ENCODE measurements at regions not wholly inside any gene's neighbourhood (a gene's known extent, or its start where the extent isn't known, plus 50 kb on each side); places are given as distances from the start of the nearest gene placed in this dataset.

DNA sequence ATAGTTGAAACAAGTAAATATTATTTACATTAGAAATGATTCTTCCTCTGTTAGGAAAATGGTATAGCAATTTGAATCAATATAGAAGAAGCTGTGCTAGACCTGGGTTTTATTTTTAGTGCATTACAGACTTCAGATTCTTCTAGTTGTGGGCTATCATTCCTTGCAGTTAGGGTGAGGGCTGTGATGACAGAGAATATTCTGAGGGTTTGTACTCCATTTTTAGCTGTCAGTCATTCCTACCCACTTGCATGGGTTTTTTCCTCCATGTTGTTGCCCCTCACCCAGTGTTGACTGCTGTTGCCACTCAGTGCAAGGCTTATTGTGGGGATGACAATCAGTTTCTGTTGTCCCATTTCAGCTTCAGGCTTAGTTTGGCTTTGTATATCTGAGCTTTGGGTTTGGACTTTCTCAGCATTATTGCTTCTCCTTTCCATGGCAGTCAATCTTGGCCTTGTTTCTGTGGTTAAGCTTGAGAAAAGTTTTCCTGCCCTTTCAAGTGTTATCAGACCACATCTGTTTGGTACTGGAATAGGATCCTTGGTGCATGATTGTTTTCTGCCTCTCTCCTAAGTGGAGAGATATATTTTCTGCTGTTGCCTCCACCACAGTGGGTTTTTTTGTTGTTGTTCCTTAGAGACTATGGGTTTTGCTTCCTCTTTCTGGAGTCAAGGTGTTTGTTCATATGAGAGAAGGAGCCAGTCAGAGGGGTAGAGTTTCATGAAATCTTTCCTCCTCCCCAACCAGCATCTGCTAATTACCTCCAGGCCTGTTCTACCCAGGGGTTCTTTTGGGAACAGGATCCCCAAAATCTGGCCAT lies 312.7 kb upstream of the CWC22 start:
- Mint-ChIP-seq H3K36me3 (ENCODE audit: low read depth) (no peaks in the 10 kb centered on the region), H3K9me3 (ENCODE audit: low read depth) (no peaks in the 10 kb centered on the region), H3K4me3 (no peak overlapping the region), H3K27me3 (no peaks in the 10 kb centered on the region), H3K27ac (no peak overlapping the region), H3K4me1 (no peaks in the 10 kb centered on the region)
- DNase-seq (no peak), ATAC-seq (no peak)
- intact Hi-C loops (cut with DNase I, micrococcal nuclease): no loop called here
- ChIA-PET POLR2A (no interaction called here), CTCF (no interaction called here)

- Mint-ChIP-seq H3K27ac (no peak overlapping the region), H3K27me3 (no peaks in the 10 kb centered on the region), H3K4me1 (no peaks in the 10 kb centered on the region), H3K9me3 (ENCODE audit: low read depth) (no peaks in the 10 kb centered on the region), H3K4me3 (no peak overlapping the region), H3K36me3 (ENCODE audit: low read depth) (no peaks in the 10 kb centered on the region)
- ChIA-PET CTCF (interaction anchor here (0.7 kb wide), 1 partner anchor 408 kb away, joined by 3 read pairs; no protein-coding TSS in a partner anchor), POLR2A (no interaction called here)
- DNase-seq: no peak
- ATAC-seq: no peak
- intact Hi-C loops (cut with DNase I, micrococcal nuclease): no loop called here
Measured at GRCh38 chr2:180314086-180314485, 307.0 kb upstream of the CWC22 start.

DNA sequence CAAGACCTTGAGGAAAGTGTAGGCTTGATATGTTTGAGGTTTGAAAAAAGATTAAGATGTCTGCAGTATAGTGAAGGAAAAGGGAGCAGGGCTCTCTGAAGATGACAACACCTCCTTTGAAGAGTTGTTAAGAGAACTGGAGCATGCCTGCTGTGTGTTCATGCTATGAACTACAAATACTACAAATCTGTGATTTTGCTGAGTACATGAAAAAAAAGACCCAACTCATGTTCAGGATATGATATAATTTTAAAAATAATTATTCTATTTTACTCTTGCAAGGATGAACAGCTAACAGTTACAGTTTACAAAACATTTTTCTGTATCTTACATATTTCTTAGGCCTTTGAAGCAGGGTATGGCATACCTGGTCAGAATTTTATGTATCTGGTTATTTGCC lies 305.4 kb upstream of the CWC22 start:
- H3K27ac Mint-ChIP-seq: no peak overlapping the region
- no peaks in the 10 kb centered on the region for H3K4me1 Mint-ChIP-seq
- DNase-seq: no peak
- no peaks in the 10 kb centered on the region for H3K9me3 Mint-ChIP-seq (ENCODE audit: low read depth)
- H3K36me3 Mint-ChIP-seq (ENCODE audit: low read depth): no peaks in the 10 kb centered on the region
- ATAC-seq: no peak
- no peak overlapping the region for H3K4me3 Mint-ChIP-seq
- intact Hi-C loops (cut with DNase I, micrococcal nuclease): no loop called here
- H3K27me3 Mint-ChIP-seq: no peaks in the 10 kb centered on the region
- ChIA-PET CTCF (no interaction called here), POLR2A (no interaction called here)

- CTCF ChIA-PET: no interaction called here
Measured at GRCh38 chr2:180307096-180307495, 300.0 kb upstream of the CWC22 start.

GRCh38 chr2:180306346-180306745 lies 299.2 kb upstream of the CWC22 start:
- no peak overlapping the region for H3K27ac Mint-ChIP-seq
- DNase-seq: no peak
- H3K36me3 Mint-ChIP-seq (ENCODE audit: low read depth): no peaks in the 10 kb centered on the region
- CTCF ChIA-PET: no interaction called here
- intact Hi-C loops (cut with DNase I, micrococcal nuclease): no loop called here
- H3K9me3 Mint-ChIP-seq (ENCODE audit: low read depth): peaks cover 3% of the 10 kb centered on the region
- H3K4me3 Mint-ChIP-seq: no peak overlapping the region
- ATAC-seq: no peak
- POLR2A ChIA-PET: no interaction called here
- no peaks in the 10 kb centered on the region for H3K4me1 Mint-ChIP-seq
- H3K27me3 Mint-ChIP-seq: peaks cover 3% of the 10 kb centered on the region

More at GRCh38 chr2:180307096-180307495, 300.0 kb upstream of the CWC22 start:
- intact Hi-C loops (cut with DNase I, micrococcal nuclease): no loop called here
- Mint-ChIP-seq H3K27ac (no peak overlapping the region), H3K9me3 (ENCODE audit: low read depth) (no peaks in the 10 kb centered on the region), H3K4me3 (no peak overlapping the region), H3K36me3 (ENCODE audit: low read depth) (no peaks in the 10 kb centered on the region), H3K27me3 (no peaks in the 10 kb centered on the region), H3K4me1 (no peaks in the 10 kb centered on the region)
- DNase-seq (no peak), ATAC-seq (no peak)
- POLR2A ChIA-PET: no interaction called here

GRCh38 chr2:180291552-180292421 lies 284.7 kb upstream of the CWC22 start:
- ATAC-seq (no peak), DNase-seq (no peak)
- no peaks in the 10 kb centered on the region for H3K4me1 Mint-ChIP-seq
- H3K36me3 Mint-ChIP-seq (ENCODE audit: low read depth): no peaks in the 10 kb centered on the region
- CTCF ChIA-PET: no interaction called here
- H3K27ac Mint-ChIP-seq: no peak overlapping the region
- intact Hi-C loops (cut with DNase I, micrococcal nuclease): no loop called here
- no peaks in the 10 kb centered on the region for H3K27me3 Mint-ChIP-seq
- H3K9me3 Mint-ChIP-seq (ENCODE audit: low read depth): no peaks in the 10 kb centered on the region
- no peak overlapping the region for H3K4me3 Mint-ChIP-seq
- POLR2A ChIA-PET: no interaction called here

- intact Hi-C loops (cut with DNase I, micrococcal nuclease): no loop called here
- Mint-ChIP-seq H3K4me1 (no peaks in the 10 kb centered on the region), H3K36me3 (ENCODE audit: low read depth) (no peaks in the 10 kb centered on the region), H3K27me3 (no peaks in the 10 kb centered on the region), H3K27ac (no peak overlapping the region), H3K9me3 (ENCODE audit: low read depth) (no peaks in the 10 kb centered on the region), H3K4me3 (no peak overlapping the region)
- POLR2A ChIA-PET: no interaction called here
- no peak for ATAC-seq
- CTCF ChIA-PET: no interaction called here
- no peak for DNase-seq
Measured at GRCh38 chr2:180291060-180291459, 284.0 kb upstream of the CWC22 start.

DNA sequence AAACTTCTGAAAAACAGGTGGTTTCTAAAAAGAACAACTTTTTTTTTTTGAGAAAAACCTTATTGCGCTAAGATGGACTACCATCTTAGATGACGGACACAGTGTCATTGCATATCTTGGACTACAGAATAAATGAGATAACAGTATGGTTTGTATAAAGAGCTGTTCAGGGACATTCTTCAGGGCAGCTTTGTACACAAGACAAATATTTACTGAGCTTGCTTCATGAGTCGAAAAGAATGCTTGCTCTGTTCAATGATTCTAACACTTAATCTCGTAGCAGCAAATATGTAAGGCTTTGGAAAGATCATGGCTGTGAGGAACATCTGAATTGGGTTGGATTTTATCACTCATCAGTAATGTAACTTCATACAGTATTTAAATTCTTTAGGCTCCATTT lies 282.5 kb upstream of the CWC22 start:
- CTCF ChIA-PET: no interaction called here
- Mint-ChIP-seq H3K27me3 (no peaks in the 10 kb centered on the region), H3K9me3 (ENCODE audit: low read depth) (no peaks in the 10 kb centered on the region), H3K27ac (no peak overlapping the region), H3K4me1 (no peaks in the 10 kb centered on the region), H3K4me3 (no peak overlapping the region), H3K36me3 (ENCODE audit: low read depth) (no peaks in the 10 kb centered on the region)
- DNase-seq (no peak), ATAC-seq (no peak)
- POLR2A ChIA-PET: no interaction called here
- intact Hi-C loops (cut with DNase I, micrococcal nuclease): no loop called here

DNA sequence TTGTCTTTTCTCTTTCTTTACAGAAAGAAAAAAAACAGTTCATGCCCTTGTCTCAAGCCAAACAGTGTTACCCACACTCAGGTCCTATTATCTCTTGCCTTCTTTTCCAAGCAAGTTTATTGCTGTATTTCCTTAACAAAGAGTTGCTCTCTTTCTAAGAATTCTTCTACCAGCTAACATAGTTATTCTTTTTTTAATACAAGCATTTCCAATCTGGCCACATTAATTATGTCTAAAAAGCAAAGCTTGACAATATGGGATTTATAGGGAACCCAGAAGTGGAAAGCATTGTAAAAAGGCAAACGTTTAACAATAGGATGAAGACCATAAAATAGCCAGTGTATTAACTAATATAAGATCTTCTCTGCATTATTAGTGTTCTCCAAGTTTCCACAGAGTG lies 272.5 kb upstream of the CWC22 start:
- ChIA-PET POLR2A (no interaction called here), CTCF (interaction anchor here (0.6 to 0.7 kb wide), 2 partner anchors 31 to 138 kb away, joined by 3 to 4 read pairs; no protein-coding TSS in a partner anchor)
- Mint-ChIP-seq H3K36me3 (ENCODE audit: low read depth) (no peaks in the 10 kb centered on the region), H3K4me1 (no peaks in the 10 kb centered on the region), H3K4me3 (no peak overlapping the region), H3K27ac (no peak overlapping the region), H3K9me3 (ENCODE audit: low read depth) (peaks cover 1% of the 10 kb centered on the region), H3K27me3 (no peaks in the 10 kb centered on the region)
- no peak for DNase-seq
- no peak for ATAC-seq
- intact Hi-C loops (cut with DNase I, micrococcal nuclease): no loop called here

DNA sequence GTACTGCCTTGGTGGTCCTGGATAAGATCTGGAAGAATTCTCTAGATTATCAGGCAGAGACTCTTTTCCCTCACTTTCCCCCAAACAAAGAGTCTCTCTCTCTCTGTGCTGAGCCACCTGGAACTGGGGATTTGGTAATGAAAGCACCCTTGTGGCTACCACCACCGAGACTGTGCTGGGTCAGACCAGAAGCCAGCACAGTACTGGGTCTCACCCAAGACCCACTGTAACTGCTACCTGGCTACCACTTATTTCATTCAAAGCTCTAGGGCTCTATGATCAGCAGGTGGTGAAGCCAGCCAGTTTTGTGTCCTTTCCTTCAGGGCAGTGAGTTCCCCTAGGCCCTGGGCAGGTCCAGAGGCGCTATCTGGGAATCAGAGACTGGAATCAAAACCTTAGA lies 269.6 kb upstream of the CWC22 start:
- Mint-ChIP-seq H3K4me3 (no peak overlapping the region), H3K27me3 (no peaks in the 10 kb centered on the region), H3K4me1 (no peaks in the 10 kb centered on the region), H3K27ac (no peak overlapping the region), H3K9me3 (ENCODE audit: low read depth) (peaks cover 3% of the 10 kb centered on the region), H3K36me3 (ENCODE audit: low read depth) (no peaks in the 10 kb centered on the region)
- ChIA-PET POLR2A (no interaction called here), CTCF (no interaction called here)
- intact Hi-C loops (cut with DNase I, micrococcal nuclease): no loop called here
- no peak for ATAC-seq
- DNase-seq: no peak

- ATAC-seq (no peak), DNase-seq (no peak)
- H3K36me3 Mint-ChIP-seq (ENCODE audit: low read depth): no peaks in the 10 kb centered on the region
- no peaks in the 10 kb centered on the region for H3K9me3 Mint-ChIP-seq (ENCODE audit: low read depth)
- ChIA-PET CTCF (no interaction called here), POLR2A (no interaction called here)
- no peak overlapping the region for H3K4me3 Mint-ChIP-seq
- intact Hi-C loops (cut with DNase I, micrococcal nuclease): no loop called here
- H3K27me3 Mint-ChIP-seq: no peaks in the 10 kb centered on the region
- H3K27ac Mint-ChIP-seq: no peak overlapping the region
- no peaks in the 10 kb centered on the region for H3K4me1 Mint-ChIP-seq
Measured at GRCh38 chr2:180268006-180268405, 260.9 kb upstream of the CWC22 start.

DNA sequence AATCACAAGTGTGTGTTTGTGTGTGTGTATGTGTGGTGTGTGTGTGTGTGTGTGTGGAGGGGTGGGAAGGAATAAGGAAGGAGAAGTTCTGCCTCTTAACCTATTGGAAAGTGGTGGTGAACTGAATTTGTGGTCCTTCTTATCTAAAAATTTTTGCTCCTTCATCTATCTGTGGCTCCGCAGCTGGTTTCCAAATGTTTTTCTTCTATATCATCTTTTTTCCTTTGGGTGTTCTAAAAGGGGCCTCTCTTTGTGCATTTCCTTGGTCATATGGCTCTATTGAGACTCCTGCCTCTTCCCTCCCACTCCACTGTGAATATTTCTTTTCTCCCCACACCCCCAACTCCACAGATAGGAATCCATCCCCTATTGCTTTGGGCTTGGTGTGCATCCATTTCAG lies 254.9 kb upstream of the CWC22 start:
- Mint-ChIP-seq H3K36me3 (ENCODE audit: low read depth) (no peaks in the 10 kb centered on the region), H3K27me3 (no peaks in the 10 kb centered on the region), H3K4me1 (no peaks in the 10 kb centered on the region), H3K27ac (no peak overlapping the region), H3K4me3 (no peak overlapping the region), H3K9me3 (ENCODE audit: low read depth) (no peaks in the 10 kb centered on the region)
- ChIA-PET CTCF (no interaction called here), POLR2A (no interaction called here)
- intact Hi-C loops (cut with DNase I, micrococcal nuclease): no loop called here
- DNase-seq: no peak
- no peak for ATAC-seq
